ENCODE measurements at regions not wholly inside any gene's neighbourhood (a gene's known extent, or its start where the extent isn't known, plus 50 kb on each side); places are given as distances from the start of the nearest gene placed in this dataset.

DNA sequence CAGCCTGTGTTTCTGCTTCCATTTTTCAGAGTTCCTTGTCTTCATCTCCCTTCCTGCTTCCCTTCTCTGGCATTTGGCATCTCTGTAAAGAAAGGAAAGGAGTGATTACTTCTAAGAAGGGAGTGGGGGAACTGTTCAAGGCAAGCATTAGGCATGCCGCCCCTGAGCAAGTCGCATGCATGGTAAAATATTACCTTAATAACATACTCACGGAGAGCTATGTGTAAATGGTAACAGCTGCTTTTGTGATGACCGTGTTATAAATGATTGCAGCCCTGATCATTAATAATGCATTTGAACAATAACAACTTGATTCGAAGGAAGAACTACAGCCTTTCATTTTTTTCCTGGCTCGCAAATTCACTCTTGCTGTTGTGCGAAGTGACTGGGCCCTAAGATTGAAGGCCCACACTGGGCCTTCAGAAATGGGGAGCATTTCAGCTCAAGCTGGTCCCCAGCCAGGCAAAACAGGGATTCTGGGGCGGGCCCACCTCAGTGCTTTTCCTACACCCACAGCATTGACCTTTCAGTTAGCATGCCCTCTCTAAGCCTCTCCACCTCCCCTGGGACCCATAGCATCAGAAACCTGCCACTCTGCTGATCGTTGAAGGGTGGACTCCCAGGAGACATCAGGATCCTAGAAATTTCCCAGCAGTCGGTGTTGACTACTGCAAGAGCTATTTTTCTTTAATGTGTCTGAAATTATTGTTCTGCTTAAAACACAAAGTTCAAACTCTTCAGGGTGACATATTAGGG, 263.0 kb upstream of the CADM1 start:
- no peak for DNase-seq (ENCODE audit: low read depth)

DNA sequence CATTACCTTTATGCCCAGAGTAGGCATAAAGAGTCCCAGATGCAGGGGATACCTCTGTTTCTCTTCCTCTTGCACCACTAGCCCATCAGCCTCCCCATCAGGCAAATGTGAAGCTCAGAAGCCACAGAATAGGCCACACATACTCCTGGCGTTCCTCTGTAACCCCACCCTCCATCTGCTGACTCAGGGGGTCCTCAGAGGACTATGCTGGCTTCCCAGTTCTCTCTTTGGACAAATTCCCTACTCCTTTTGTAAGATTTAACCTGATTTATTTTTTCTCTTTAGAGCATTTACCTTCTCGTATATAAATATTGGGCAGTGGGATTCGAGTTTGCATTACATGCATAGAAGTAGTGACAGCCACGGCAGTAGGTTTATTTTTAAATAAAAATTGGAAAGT, 262.3 kb upstream of the CADM1 start:
- no peak for DNase-seq (ENCODE audit: low read depth)

DNA sequence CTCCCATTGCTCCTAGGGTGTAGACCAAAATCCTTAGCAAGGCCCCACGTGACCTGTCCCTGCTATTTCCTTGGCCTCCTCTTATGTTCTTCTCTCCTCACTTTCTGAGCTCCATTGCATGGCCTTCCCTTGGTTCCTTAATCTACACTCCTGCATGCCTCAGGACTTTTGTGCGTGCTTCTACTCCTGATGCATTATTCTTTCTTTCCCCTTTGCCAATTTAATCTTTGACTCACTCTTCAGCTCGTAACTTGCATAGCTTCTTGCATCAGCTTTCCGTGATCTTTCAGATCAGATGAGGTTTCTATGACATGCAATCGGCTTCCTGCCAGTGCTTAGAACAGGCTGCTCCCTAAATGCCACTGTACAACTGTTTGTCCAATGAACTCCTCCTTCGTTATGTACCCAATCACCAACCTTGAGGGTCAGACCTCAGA, 261.6 kb upstream of the CADM1 start:
- DNase-seq (ENCODE audit: low read depth): no peak

DNA sequence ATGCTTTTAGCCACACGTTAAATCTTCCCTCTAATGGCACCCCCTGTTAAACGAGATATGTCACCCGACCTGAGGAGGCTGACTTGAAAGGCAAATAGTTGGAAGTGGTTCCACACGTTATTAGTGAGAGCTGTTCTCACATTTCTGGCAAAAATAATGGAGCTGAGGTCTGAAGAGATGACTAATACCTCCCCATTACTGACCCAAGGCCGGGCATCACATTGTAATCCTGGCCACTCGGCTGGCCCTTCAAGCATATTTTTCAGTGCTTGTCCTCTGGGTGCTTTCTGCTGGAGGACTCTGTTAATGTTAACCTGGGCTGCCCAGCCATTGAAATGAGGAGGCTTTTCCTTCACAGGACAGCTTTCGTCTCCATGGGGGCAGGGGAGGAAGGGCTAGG, 260.0 kb upstream of the CADM1 start:
- no peak for DNase-seq (ENCODE audit: low read depth)

DNA sequence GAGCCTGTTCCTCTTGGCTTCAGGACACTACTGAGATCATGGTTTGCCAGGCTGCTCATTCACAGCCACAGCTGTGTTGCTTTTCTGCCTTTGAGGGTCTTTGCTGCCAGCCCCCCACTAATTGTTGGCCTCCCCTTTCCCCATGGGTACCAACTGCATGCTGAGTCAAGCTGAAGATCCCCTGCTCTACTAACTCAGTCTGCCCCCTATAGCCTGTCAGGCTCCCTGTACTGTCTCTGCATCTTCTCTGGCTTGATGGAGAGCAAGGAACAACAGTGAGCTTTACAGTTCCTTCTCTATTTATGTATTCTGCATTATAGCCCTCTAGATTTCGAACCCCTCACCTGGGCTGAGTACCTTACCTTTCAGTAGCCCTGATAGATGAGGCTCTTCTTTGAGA, 257.6 kb upstream of the CADM1 start:
- no peak for DNase-seq (ENCODE audit: low read depth)

DNA sequence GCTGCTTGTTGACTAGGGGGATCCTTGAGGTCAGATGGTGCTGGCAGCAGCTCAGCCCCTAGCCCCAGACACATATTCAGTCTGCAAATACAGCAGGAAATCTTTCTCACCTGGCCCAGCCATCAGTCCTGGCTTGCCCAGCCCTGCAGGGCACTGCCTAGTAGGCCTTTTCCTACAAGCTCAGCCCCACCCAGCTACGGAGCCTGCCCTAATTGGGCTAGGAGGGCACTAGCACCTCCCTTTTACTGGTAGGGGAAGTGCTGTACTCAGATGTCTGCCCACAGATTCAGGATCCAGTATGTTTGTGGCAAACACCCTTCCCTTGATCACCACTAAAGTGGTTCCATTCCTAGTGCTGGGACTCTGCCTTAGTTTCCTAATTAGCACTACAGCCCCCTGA, 257.1 kb upstream of the CADM1 start:
- no peak for DNase-seq (ENCODE audit: low read depth)

DNA sequence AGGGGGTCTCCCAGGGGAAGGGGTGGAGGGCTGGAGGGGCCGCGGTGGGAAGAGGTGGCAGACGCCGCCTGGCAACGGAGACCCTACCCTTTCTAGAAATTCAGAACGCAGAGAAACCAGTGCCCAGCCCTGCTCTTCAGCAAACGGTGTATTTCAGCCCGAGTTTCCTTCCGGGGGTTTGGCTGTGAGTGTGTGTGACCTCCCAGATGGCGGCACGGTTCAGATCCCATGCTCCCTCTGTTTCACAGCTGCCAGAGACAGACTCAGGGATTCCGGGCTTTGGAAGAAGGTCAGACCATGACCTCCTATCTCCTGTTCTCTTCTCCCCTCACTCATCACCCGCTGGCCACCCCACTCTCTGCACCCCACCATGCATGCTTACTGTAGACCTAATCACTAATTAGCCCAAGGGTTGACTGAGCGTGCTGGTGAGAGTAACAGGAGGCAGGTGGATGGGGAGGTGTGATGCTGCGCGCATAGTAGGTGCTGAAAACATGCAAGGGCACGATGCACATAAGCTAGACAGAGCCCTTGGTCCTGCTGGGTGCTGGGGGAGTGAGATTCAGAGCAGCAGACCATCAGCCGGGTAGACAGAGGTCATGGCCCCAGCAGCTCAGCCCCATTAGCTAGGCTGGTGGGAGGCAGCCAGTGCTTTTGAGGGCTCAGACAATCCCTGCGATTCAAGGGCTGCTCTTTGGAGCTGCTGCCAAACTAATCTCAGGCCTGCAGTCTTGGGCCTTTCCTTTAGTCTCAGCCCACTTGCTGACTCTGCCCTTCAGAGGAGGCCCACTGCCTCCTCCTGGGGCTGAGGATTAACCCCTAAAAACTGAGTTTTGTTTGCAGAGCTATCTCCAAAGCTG, 256.5 kb upstream of the CADM1 start:
- no peak for DNase-seq (ENCODE audit: low read depth)

DNA sequence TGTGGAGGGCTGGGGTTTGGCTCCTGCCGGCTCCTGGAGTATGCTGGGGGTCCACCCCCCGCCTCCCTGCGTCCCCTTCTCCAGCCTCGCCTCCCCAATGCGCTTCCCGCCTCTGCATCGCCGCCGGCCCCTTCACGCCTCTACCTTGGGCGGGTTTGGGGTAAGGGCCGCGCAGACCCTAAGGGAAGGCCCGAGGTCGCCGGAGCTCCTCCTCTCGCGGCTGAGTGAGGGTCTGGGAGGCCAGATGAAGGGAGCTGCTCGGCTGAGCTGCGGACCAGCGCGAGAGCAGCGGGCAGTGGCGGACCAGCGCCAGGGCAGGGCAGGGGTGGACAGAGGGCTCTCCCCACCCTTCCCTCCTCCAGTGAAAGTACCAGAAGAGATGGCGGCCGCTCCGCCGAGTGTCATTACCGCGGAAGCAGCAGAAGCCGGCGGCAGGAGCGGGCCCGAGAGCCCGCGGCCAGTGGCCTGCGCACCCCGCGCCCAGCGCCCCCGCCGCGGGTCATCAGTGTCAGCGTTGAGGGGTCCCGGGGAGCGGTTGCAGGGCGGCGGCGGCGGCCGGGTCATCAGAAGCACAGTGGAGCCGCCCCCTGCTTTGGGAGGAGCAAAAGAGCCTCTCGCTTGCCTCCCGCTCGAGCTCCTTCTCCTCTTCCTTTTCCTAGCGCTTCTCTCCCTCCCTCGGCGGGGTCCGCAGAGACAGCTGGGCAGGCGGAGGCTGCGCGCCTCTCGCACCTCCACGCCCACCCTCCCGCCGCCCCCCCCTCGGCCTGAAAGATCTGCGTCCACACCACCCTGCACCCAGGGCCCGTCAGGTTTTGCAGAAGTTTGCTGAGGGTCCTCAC, 255.6 kb upstream of the CADM1 start:
- no peak for DNase-seq (ENCODE audit: low read depth)

DNA sequence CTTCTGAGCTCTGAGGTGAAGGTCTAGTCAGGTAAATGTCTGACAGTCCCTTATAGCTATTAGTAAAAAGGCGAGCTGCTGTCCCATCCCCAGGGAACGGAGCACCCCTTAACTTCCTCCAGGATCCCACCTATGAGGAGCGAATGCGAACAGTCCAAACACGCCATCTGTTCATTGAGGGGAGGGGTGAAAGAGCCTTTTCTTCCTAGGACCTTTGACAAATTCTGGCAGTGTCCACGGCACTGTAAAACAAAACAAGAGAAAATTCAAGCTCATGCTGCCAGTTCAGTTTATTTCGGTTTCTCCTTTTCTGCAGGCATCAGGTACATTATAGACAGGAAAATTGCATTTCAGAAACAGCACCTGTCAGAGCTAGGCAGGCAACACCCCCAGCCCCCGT, 253.8 kb upstream of the CADM1 start:
- no peak for DNase-seq (ENCODE audit: low read depth)

DNA sequence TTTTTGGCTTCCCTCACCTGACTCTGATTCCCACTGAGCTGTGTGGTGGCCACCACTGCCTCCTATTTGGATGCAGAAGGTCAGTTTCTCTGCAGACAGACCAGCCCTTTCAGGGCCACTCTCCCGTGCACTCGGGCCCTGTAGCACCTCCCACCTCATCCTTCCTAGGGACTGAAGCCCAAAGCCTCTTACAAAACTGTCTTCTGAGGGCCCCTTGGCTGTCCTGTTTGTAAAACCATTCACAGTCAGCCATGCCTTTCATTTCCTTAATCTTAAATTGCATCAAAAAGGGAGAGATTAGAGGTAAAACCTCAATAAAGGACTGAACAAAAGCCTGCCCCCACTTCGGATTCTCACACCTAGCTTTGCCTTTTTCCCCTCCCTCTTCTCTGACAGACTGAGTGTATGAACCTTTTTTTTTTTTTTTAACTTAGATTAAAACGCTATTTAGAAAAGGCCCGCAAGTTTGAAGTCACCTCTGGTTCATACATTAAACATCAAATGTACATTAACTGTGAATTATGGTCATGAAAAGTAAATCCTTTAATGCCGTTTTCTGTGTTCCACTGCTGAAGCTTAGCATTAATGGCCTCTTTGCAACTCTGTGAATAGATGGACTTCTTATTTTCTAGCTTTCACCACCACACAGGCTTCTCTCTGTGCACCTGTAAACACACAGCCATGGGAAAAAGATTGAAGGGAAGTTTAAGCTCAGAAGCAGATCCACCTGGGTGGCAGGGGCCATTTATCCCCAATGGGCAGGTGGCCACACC, 247.2 kb upstream of the CADM1 start:
- DNase-seq (ENCODE audit: low read depth): no peak

DNA sequence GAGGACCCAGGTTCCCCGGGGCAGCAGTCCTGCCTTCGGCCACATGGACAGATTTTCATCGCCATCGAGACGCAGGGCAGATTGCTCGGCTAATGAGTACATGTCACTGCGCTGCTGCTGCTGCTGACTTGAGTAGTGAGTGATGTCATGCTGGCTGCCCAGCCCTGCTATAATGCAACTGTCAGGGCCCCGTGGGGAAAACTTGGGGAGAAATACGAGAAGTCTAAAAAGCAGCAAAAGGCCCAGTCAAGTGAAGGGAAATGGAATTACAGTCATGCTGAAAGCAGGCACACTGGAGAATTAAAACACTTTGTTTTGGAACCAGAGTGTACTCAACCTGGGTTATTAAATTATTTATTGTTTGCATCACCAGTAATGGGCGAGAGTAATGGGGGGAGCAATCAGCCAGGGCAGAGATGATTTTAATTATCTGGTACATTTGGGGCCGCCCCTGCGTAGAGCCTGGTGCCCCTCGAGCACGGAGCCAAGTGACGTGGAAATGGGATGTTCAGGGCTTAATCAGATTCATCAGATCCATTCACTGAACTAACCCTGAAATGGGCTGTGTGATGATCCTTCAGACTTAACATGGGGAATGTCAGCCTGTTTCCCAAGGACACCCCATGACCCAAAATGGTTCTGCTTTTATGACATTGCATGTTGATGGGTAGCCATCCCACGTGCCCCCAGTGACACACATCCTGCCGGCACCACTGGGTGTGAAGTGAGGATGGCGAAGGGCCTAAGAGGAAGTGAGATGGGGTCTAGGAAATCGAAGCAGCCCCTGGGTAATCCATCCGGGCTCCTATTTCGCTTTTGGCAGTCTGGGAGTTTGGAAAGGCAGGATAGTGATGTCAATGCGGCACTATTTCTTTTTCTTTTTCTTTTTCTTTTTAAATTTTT, 241.6 kb upstream of the CADM1 start:
- no peak for DNase-seq (ENCODE audit: low read depth)

DNA sequence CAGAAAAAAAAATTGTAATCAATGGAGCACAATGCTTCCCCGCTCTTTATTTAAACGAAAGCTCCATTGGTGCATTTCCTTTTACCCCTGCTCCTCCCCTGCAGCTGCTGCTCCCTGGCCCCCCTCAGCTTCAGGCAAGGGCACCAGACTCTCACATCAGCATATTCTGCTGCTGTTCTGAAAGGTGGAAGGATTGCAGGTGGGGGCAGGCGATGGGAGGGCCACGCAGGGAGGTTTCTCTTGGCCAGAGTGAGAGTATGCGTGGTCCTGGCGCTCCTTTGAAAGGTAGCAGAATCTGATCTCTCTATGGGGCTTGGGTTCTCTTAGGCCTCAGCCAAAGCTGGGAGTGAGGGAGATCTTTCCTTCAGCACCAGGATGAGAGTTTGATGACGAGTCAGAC, 240.9 kb upstream of the CADM1 start:
- no peak for DNase-seq (ENCODE audit: low read depth)

DNA sequence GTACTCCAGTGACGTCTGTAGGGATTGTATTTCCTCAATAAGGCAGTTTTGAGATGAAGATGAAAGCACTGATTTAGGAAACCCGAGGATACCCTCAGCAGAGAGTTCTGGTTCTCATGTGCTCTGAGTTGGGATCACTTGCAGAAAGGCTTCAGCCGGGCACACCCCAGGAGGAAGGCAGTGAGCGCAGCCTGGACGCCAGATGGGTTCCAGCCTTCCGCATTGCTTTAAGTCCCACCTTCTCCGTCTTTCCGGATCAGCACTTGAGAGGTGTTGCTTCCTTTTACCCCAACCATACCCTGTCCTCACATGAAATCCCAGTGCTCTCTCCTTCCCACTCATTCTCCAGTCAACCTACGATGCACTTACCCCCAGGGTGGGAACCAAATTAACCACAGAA, 239.5 kb upstream of the CADM1 start:
- DNase-seq (ENCODE audit: low read depth): no peak

DNA sequence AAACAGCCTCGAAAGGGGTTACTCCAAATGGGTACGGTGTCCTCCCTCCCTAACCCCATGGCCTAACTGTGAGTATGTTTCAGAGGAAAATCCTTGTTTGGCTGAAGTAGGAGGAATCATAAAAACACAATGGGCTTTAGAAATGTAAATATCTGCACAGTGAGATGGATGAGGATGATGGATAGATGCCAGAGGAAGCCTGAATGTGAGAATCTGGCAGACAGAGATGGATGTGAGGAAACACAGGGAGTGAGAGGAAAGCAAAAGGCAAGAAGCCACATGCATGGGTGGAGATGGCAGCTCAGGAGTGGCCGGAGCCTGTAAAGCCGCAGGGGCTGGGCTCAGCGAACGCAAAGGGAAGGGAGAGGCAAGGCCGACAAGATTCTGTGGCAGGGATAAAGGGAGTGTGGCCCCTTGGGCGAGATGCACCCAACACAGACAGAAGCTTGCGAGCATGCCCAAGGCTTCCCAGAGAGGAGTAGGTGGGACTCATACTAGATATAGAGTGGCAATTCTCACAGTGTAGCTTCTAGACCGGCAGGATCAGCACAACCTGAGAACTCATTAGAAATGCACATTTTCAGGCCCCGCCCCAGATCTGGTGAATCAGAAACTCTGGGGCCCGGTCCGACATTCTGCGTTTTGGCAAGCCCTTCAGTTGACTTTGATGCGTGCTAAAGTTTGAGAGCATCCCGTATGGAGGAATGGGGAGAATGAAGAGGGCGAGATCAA, 237.3 kb upstream of the CADM1 start:
- DNase-seq (ENCODE audit: low read depth): no peak

DNA sequence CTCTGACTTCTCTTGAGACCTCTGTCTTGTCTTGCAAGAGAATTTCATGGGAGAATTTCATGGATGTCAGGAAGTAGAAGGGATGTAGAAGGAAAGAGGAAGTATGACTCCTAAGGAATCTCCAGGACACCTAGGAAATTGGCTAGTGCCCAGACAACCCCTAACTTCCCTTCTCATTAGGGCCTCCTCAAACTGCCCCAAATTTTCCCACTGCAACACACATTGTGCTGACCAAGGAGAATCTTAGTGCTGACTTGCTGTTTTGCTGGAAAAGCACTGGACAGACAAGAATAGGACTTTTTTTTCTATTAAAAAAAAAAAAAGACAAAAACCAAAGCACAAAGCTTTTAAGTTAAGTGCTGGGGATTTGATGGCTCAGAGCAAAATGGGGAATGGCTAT, 236.1 kb upstream of the CADM1 start:
- no peak for DNase-seq (ENCODE audit: low read depth)

DNA sequence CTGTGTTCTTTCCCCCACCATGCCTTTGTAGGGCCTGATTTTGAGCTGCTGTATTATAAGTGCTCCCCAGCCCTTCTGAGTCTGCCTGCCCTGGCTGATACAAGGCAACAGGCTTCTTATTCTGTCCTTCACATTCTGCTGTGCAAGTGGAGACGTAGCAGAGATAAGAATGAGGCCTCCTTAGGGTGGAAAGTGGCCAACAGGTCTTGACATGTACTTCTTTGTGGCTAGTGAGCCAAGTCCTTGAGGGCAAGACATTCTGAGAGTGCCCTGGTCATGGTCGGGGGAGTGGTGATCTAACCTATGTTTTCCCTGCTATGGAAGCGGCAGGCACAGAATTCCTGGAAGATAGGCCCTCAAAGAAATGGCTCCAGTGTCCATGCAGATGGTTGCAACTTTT, 235.7 kb upstream of the CADM1 start:
- DNase-seq (ENCODE audit: low read depth): no peak

DNA sequence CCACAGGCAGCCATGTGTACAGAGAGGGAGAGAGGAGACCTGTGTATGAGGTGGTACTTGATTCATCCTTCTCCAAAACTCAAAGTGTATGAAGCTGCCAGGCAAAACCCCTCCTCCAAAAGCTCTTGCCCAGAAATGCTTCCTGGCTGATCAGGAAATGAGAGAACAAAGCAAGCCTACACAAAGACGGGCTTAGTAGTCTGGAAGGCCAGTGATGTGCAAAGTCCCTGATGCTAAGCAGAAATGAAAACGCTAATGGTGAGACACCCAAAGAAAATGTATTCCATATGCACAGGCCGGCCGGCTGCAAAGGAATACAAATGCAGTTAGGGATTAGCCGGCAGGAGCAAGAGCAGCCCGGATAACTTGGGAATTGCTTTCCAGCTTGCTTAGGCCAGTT, 234.9 kb upstream of the CADM1 start:
- DNase-seq (ENCODE audit: low read depth): no peak

DNA sequence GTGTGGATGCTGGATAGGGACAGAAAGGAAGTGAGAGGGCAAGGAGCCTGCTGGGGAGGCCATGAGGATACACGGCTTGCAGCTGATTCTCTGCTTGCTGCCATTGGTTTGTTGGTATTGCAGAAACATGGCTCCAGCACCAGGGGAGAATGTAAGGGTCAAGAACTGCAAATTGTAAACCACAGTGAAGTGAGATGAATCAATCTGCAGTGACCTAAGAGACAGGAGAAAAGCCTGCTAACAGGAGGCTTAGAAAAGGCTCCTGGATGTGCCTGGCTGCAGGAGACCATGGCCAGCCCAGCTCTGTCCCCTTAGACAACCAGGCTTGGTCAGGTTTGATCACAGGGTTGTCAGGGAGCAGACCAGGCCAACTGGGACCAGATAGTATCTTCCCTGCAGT, 233.7 kb upstream of the CADM1 start:
- no peak for DNase-seq (ENCODE audit: low read depth)

DNA sequence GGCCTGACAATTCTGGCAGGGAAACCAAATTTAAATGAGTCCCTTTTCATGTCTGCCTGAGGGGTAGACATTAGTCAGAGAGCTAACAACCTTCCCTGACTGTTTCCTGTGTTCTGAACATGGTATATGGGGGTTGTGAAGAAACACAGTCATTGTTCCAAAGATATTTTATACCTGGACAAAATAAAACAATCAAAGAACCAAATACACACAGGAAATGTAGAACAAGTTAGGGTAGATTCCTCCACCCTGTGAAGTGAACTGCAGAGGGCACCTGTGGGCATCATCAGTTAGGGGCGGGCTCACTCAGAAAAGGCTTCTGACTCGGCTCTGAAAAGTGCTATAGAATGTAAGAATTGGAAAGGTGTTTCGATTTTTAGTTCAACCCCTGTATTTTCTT, 231.9 kb upstream of the CADM1 start:
- DNase-seq (ENCODE audit: low read depth): no peak

DNA sequence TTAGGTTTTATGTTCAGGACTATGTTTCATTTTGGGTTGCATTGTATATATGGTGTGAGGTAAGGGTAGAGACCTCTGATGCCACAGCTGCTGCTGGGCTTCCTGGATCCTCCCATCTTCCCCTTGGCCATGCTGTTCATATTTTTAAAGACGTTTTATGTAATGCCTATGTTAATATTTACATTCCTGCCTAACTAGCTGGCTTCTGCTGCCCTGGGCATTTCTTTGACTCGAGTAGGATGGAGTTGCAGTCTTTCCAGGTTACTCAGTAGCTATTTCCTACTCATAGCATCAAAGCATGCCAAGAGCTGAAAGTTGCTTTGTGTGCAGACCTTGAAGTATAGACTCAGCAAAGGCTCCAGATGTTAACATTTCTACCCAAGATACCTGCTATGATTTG, 220.5 kb upstream of the CADM1 start:
- DNase-seq (ENCODE audit: low read depth): no peak

All from activated T-cell treated with anti-CD3 and anti-CD28 coated beads for 24 hours (primary cell).